ENCODE measurements at regions not wholly inside any gene's neighbourhood (a gene's known extent, or its start where the extent isn't known, plus 50 kb on each side); places are given as distances from the start of the nearest gene placed in this dataset.
"Not testable (repeated sequence)": the region's sequence is repeated elsewhere in the genome, so short reads cannot be mapped to it uniquely, and the experiment has no call there.

GRCh38 chr12:131365821-131366260, 345.0 kb upstream of the SFSWAP start:
- no peak for DNase-seq

DNA sequence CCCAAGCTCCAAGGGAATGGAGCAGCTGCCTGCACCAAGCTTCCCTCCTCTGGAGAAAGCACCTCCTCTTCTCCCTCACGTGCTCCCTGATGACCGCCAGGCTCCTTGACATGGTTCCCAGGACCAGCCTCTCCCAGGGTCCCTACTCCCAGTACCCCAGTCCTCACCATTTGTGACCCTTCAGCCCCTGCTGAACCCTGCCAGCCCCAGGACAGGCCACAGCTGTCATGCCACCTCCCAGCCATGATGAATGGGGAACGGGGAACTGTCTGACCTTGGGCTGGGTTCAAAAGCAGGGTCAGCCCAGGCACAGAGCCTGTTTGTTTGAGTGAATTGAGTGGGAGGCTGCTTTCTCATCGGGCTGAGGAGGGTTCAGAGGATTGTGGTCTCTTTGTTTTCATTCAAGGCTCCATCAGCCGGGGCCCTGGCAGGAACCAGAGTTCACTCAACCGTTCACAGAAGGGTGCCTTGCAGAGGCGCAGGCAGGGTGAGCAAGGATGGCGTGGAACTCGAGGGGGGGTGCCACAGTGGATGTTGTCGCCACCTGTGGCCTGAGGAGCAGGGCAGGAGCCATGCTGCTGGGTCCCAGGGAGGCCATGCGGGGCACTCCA, 344.5 kb upstream of the SFSWAP start:
- no peak for DNase-seq

DNA sequence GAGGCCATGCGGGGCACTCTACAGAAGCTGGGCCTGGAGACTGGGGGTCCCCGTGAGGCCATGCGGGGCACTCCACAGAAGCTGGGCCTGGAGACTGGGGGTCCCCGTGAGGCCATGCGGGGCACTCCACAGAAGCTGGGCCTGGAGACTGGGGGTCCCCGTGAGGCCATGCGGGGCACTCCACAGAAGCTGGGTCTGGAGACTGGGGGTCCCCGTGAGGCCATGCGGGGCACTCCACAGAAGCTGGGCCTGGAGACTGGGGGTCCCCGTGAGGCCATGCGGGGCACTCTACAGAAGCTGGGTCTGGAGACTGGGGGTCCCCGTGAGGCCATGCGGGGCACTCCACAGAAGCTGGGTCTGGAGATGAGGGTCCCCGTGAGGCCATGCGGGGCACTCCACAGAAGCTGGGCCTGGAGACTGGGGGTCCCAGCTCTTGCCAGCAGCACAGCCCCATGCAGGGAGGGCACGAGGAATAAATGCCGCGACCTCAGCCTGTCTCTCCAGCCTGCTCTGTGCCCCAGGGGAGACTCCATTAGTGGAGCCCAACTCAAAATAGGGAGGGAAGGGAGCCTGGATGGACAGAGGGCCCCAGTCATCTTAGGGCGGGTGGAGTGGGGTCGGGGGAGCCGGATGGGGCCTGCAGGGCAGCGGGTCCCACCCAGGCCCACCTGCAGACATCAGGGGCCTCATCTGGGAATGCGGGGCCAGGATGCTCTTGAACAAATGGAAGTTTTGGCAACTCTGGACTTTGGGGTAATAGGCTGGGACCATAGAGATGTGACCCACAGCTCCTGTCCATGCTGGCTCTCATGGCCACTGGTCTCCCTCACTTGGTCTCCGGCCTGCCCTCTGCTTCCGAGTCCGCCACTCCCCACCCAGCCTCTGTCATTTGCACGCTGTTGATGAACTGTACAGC, 343.6 kb upstream of the SFSWAP start:
- DNase-seq: not testable (repeated sequence)

DNA sequence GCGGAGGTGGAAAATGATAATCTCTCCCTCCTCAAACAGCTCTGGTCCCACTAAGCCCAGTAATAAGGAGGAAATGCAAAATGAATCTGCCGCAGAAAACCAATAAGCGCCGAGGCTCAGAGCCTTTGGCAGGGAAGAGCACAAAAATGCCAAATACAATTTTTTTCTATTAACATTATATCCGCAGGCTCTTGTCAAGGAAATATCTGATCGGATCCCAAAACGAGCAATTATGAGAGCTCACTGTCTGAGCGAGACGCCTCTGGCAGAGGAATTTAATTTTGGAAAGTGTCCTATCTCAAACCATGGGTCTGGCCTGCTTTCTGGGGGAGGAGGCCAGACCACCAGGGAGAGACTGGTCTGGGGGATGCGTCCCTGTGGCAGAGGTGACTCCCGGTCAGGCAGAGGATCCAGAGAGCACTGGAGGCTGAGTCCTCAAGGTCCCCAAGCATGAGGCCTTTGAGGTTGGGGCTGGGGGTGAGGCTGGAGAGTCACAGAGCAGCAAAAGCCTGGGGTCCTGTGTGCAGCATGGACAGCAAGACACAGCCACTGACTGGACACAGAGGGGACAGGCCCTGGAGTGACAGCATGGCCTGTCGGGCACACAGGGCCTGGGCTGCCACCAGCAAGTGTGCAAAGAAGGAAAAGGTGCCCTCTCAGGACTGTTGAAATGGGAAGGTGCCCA, 342.8 kb upstream of the SFSWAP start:
- DNase-seq: no peak

GRCh38 chr12:131368668-131369071, 342.2 kb upstream of the SFSWAP start:
- DNase-seq: no peak

GRCh38 chr12:131369094-131369845, 341.6 kb upstream of the SFSWAP start:
- DNase-seq: no peak

DNA sequence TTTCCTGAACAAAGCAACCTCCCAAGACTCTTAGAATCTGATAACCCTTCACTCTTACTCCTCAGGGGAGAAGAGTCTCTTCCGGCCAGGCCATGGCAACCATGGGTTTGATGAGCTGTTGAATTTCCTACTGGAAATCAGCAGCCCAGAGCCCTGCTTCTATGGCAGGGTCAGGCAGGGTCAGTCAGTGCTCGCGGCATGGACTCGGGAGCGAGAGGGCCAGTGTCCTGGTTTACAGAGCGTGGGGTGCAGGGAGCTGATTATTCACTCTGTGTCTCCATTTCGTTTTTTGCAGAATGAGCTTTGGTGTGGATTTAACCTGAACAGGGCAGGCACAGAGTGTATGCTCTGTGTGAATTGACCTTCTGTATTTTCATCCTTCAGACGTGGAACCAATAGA, 340.6 kb upstream of the SFSWAP start:
- no peak for DNase-seq

DNA sequence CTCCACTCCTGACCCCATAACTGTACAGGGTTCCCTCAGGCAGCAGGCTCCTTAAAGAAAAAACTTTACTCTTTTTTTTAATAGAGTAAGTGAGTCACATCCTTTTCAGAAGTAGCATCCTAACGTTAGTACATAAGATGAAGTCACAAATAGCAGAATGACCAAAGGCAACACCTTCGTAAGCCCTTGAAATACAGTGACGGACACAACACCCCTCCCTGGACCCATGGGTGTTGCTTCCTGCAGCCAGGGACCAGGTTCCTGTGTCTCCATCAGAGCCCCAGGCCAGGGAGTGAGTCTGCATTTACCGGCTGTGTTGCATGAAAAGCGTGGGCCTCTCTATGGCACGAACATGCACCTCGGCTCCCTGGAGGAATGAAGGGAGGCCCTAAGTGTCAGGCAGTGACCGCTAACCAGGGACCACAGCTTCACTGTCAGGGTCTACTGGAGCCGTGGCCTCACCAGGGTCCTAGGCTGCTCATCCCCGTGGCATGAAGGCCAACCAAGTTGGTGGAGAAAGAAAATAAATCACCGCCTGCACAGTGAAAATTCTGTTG, 340.0 kb upstream of the SFSWAP start:
- no peak for DNase-seq

DNA sequence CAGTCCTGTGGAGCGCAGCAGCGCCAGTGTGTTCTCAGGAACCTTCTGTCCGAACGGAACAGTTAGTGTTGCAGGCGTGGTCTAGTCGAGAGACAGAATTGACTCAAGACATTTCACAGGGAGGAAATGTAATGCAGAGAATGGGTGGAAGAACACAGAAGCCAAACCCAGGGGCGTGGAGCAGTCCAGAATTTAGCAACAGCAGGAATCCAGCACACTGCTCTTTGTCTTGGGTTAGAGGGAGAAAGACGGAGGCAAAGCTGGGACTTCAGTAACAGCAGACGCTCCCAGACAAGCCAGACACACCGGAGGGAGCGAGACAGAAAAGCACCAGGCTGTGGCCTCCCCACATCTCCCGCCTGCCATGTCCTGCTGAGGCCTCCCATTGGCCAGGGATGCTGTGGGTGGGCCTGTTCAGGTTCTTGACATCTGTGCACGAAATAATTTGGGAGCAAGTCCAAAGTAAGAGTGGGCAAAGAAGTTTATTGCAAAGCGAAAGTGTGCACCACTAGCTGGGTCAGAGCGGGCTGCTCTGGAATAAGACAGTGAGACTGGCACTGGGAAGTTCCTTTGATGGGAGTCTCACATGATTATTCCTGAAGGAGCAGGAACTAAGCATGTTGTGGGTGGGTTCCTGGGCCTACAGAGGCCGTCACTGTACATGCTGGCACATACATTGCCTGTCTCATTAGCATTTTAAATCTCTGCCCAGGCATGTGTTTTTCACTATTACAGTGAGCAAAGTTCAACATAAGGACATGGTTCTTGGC, 339.3 kb upstream of the SFSWAP start:
- no peak for DNase-seq

GRCh38 chr12:131372171-131372475, 338.8 kb upstream of the SFSWAP start:
- DNase-seq: no peak

- DNase-seq: no peak
Observed at GRCh38 chr12:131372706-131373195, 338.1 kb upstream of the SFSWAP start.

GRCh38 chr12:131375261-131375971, 335.5 kb upstream of the SFSWAP start:
- DNase-seq: no peak

DNA sequence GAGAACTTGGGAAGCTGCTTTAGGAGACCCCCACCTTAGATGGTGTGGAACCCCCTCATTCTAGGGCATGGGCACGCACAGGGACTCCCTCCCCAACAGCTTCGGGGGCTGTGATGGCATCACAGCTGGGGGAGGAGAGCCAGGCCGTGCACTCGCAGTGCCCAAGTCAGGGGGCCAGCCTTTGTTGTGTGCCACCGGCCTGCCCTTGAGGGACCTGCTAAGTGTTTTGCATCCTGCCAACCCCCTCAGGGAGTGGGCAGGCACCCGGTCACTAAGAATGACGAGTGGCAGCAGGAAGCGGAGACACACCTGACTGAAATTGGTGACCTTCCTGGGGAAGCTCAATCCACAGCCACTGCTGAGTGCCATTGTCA, 334.9 kb upstream of the SFSWAP start:
- no peak for DNase-seq

DNA sequence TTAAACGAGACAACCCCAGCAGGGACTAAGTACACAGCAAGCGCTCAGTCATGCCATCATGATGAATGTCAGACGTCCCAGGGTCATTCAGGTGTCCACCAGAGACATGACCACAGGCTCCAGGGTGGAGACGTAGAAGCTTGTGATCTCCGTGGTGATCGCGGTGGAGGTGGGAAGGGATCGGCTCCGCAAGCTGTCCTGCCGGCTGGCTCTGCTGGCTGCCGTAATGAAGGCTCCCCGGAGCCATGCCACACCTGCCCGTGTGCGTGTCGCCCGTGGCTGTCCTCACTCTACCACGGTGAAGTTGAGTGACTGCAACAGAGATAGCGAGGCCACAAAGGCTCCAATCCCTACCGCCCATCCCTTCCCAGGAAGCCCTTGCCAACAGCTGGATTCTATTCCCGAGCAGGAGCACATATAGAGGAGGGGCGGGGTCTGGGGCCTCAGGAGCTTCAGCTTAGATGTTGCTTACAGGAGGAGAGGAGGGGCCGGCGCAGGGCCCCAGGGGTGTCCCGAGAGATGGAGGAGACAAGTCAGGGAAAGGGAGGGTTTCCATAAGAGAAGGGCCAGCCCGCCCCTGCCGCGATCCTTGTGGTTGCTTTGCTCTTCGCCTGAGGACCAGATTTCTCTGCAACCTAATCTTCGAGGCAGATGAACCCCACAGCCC, 332.6 kb upstream of the SFSWAP start:
- DNase-seq: no peak

- DNase-seq: no peak
Observed at GRCh38 chr12:131378861-131379665, 331.8 kb upstream of the SFSWAP start.

- no peak for DNase-seq
Observed at GRCh38 chr12:131379738-131380137, 331.2 kb upstream of the SFSWAP start.

DNA sequence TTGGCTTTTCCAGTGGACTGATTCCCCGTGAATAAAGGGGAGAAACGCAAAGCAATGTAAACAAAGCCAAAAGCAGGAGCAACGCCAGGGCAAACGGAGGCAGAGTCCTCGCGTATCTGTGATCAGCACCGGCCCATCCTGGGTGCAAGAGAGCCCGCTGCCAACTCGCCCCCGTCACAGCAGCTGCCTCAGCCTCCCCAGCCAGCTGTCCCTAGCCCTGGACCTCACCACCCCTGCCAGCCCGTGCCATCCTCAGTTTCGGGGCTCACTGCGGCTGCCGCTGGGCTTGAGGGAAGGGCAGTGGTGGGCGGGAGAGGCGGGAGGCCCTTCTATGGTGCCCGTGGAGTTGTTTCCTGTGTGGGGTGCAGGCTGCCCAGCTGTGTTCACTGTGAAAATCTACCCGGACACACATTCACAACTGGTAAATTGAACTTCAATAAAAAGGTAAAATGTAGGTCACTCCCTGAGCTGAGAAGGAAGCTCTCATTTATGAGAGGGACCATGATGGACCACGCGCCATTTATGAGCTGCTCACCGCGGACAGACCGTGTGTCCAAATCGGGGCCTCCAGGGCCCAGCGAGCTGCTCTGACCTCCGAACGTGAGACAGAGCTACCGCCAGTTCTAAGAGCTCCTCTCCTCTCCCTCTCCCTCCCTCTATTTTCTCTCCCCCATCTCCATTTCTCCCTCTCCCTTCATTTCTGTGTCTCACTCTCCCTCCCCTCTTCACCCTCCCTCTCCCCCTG, 330.5 kb upstream of the SFSWAP start:
- DNase-seq: no peak

- no peak for DNase-seq
Observed at GRCh38 chr12:131380965-131381705, 329.8 kb upstream of the SFSWAP start.

All from effector CD4-positive, alpha-beta T cell (primary cell).